GM21526 (cell line): ENCODE measurements at regions not wholly inside any gene's neighbourhood (a gene's known extent, or its start where the extent isn't known, plus 50 kb on each side); places are given as distances from the start of the nearest gene placed in this dataset.
"Not testable (repeated sequence)": the region's sequence is repeated elsewhere in the genome, so short reads cannot be mapped to it uniquely, and the experiment has no call there.

Experiments used
- ATAC-seq: cut with Tn5 transposase; IDR thresholded peaks from one replicate; pipeline ENCODE4 v1.9.1; 2021; ENCODE audit warnings: moderate library complexity; ENCODE audit not compliant: unreplicated experiment, low FRiP score

DNA sequence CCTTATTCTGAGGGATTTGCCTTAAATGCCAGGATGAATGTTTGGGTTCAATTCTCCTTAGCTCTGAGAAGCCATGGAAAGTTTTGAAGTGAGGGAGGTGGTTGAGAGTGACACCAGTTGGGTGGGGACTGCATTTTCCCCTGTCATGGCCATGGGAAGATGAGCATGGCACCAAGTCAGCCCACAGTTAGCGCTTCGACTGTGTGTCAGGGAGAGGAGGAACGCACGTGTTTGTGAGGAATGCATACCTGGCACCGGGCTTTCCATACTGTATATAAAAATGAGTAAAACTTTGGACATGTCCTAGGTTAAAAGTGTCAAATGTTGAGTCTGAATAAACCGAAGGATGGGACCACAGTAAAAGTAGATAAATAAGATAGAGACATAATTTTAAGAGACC, 187.5 kb upstream of the KL start:
- no peak for ATAC-seq

DNA sequence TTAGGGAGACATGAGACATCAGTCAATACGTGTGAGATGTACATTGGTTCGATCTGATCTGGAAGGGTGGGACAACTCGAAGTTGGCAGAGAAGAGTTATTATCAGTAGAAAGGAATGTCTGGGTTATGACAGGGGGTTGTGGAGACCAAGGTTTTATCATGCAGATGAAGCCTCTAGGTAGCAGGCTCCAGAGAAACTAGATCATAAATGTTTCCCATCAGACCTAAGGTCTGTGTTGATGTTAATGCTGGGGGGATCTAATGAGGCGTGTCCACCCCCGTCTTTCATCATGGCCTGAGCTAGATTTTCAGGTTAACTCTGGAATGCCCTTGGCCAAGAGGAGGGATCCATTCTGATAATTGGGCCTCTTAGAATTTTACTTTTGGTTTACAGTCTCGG, 187.0 kb upstream of the KL start:
- ATAC-seq = no peak

DNA sequence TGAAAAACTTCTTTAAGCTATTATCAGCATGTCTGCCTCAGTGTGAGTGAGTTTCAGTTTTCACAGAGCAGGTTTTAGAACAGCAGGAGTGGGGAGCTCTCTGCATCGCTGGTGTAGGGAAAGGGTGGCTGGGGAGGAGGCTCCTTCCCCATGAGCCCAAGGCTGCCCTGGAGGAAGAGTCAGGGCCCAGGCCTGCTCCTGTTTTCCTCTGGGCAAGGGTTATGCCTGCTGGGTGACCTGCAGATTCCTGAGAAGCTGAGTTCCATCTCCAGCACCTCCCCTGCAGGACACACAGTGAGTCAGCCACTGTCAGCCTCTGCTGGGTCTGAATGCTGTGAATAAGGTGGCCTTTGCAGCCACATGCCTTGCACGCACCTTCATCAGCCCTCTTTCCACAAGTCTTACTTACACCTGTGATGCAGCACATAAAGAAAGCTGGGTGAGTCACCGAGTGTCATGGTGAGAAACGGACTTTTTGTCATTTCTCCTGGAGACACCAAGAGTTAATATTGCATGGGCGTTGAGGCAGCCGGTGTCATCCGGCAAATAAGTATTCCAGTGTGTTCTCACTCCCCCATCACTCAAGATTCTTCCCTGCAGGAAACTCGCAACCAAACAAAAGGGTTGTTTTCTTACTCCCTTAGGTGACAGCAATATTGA, 186.4 kb upstream of the KL start:
- ATAC-seq = no peak

DNA sequence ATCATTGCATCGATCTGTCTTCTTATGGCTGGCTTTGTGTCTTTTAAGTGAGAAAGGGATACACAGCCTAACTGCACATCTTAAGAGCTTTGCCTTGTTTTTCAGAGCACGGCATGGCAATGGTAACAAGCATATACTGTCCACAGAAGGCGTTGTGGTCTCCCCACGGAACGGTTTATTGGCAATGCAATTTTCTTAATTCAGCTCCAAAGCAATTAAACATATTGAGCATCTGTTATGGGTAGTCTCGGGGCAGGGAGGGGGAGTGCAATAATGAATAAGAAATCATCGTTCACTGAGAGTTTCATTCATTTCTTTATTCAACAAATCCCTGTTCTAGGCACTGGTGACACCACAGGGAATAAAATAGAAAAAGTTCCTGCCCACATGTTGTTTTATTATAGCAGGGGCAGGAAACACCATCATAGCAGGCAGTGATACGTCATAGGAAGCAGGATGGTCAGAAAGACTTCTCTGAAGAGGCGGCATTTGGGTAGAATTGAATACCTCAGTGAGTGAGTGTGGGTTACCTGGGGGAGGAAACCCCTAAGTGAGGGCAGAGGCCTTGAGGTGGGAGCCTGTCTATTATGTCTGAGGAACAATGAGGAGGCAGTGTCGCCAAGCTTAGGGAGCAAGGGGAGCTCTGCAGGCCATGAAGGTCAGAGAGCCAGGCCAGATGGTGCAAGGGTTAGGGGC, 185.7 kb upstream of the KL start:
- ATAC-seq = no peak

DNA sequence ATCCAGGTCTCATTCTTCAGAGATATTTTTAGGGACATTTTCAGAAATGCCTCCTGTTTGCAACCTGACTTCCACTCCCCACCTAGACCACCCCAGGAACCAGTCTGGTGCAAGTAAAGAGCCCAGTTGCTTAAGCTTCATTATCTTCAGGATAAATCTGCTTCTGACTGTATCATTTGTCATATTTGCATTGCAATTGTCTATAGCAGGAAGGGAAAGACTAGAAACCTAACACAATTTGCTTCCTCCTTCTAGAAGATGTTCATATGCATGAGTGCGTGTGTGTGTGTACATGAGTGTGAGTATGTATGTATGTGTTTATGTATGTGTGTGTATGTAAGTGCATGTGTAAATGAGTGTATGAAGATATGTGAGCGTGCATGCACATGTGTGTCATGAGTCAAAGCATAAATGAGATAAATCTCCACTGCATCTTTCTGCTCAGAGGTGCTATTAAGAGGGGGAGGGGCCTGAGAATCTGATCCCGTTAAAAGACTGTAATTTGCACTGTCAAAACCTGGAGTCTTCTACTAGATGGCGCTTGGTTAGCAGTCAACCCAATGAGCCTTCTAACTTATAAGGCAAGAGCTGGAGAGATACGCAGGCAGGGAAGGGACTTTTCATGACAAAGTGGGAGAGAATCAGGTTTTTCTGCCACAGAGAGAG, 178.8 kb upstream of the KL start:
- ATAC-seq = no peak

DNA sequence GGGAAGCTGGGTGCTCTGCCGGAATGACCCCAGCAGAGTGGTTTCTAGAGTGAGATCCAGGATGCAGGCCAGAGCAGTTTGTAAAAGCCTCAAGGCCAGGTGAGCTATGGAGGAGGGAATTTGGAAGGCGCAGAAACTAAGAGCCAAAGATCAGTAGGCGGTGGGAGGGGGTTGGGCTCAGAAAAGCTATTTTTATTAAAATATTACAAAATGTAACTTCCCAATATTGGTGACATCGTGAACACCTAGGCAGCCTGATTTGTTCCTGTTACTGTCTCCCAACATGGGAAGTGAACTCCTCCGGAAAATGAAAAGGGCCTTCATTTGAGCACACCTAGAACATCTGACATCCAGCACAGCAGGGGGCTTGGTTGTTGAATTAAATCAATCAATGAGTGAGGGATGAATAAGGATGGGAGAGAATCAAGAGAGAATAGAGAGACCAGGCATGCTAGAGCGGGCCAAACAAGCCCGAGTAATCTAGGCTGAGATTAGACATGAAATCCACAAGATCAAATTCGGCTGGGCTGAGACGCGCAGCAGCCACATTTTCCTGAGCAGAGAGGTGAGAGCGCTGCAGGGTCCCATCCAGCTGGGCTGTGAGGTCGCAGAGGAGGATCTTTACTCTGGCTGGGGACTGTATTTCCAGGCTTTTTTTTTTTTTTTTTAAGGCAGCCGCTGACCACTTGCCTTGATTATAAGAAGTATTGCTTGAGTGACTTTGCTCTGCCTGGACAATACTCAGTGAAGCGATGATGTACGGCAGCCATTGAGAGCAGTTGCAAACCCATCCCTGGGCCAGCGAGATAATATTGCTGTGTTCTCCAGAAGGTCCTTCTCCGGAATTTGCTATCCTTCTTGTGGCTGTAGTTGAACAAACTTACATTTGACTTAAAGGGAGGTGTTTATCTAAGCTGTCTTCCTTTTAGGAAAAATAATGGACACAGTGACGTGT, 178.0 kb upstream of the KL start:
- no peak for ATAC-seq

DNA sequence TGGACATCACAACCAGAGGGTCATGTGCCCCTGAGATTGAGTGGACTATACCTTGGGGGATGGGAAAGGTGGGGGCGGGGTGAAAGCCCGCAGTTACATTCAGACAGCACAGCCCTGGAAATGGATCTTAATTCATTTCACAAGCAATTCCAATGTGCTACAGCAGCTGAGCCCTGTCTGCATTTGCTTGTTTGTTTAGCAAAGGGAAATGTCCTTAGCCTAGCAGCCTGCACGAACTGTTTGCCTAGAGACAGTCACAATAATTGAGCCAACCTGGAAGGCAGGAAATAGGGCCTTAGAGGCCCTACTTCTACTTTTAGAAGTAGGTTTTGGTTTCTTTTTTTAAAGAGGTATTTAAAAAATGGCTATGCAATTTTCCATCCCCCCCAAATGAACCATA, 177.3 kb upstream of the KL start:
- peak; percentile 63 for ATAC-seq

DNA sequence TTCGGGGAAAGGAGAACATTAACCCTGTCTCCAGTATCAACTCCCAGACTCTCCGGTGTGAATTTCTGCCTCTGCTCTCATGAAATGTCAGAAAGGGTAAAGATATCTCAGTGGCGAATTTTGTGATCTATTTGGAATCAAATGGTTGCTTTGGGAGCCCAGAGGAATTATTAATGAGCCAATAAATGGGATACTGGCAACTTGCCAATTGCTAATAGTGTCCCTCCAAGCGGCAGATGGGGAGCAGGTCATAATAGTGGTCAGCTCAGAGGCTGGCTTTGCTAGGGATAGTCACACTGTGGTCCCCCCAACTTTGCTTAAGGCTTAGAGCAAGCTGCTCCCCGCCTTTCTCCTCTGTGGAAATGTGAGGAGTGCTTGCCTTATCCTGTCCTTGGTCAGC, 176.1 kb upstream of the KL start:
- ATAC-seq = no peak

DNA sequence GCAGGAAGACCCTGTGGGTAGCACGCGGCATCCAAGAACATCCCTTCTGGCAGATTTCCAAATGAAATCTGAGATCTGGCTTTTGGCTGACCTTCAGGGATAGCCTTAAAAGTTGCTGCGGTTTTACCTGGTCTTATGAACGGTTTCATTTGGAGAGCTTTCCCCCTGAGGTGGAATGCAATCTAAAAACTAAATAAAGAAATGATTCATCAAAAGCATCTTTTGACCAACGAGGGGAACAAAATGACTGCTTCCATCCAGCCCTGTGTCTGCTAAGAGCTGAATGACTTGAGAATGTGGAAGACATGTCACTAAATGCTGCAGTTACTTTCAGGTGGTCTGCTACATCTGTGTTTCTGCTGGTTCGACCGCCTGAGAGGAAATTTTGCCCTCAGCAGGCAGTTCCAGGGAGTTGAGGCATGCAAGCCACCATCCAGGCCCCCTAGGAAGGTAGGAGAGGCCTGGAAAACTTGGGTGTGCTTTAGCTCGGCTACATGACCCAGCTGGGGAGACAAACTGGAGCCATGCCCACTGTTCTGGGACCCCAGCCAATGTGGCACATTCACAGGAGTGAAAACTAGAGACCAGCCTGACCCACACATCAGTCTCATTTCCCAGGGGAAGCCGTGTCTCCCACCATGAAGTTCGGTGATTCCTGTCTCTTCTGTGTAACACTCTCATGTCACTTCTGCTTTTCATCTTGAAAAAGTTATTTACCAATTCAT, 175.1 kb upstream of the KL start:
- ATAC-seq = no peak

DNA sequence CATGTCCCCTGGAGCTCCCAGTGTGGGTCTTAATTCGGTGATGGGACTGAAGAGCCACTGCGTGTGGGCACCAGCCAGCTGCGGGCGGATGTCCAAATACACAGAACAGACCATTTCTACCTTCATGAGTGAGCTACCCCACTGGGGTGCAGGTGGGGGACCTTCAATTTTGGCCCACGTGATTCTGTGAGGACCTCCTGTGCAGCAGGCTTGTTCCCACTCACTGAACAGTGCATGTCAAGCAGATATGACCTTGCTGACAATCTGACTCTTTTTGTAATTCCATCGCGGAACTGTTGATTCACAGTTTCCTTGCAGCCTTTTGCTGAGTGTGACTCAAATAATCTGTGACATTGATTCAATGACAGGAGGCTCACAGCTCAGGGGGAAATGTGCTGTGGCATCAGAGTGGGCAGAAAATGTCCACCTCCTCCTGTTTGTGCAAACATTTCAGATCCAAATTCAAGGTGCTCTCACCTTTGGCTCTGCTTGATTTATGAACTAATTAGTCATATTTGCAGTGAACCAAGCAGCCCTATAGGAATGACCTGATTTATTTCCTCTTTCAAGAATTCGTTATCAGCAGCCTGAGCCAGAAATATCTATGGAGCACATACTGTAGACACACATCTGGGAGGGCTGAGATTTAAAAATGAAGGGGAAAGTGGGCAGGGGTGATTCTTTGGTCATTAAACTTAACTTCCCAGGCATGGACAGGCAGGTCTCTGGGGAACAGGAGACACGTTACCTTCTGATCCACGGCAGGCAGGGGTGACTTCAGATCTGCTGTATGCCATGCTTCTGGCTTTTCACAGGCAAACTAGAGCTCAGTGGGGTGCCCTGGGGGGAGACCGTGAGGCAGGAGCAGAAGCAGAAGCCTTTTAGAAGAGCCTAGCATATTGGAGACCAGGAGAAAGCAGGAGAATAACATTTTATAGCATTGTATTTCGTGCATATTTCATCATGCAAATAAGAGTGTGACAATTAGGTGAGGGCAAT, 170.0 kb upstream of the KL start:
- no peak for ATAC-seq

DNA sequence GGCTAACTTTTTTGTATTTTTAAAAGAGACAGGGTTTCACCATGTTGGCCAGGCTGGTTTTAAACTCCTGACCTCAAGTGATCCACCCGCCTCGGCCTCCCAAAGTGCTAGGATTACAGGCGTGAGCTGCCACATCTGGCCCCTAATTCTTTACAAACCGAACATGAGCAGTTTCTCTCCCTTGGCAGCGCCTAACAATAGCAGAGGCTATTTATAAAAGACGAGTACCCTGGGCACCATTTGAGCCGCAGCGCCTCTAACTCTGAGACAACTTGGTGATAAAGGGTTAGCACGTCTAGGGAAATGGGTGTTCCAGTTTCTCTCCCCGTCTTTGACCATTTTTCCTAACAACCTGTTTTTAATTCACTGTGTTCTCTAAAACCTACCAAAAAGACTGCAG, 168.2 kb upstream of the KL start:
- not testable (repeated sequence) for ATAC-seq

DNA sequence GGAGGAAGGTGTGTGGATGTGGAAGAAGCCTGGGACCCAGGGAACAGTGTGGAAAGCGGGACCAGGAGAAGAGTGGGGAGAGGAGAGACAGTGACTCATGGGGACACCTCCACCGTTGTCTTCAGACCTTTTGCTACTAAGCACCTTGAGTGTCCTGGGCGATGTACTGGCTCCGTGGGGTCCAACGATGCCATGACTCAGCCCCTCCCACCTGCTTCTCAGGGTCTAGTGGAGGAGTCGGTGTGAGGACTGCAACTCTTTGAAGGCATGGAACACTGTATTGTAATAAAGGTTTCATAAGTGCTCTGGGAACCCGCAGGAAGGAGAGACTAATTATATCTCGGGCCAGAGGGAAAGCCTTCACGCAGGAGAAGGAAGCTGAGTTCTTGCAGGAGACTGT, 166.9 kb upstream of the KL start:
- ATAC-seq = no peak

DNA sequence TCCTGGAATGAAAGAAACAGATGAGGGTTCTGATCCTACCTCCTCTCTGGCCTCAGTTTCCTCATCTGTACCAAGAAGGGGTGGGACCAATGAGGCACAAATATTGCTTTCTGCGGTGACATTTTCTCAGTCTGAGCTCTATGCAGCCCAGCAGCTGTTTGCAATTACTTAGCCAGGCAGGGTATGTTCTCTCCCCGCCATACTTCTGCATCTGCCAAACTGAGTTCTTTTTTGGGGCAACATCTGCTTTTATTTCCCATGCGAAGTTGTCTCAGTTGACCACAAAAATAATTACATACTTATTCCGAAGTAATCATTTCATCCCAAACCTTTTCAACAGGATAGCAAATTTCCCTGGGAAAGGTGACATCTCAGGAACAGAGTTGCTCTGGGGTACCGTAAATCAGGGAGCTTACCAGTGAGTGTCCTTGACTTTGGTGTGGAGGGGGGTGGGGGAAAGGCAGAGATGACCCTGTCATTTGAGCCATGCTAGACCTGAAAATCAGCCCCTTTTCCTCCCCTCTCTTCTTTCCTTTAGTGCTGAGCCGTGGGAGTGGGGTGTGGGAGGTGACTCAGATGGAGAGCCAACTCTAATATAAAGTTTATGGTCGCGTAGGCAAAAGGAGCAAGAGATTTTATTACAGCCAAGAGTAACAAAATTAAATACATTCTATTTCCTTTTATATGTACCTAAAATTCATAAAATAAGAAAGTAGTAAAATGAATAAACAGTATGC, 165.7 kb upstream of the KL start:
- ATAC-seq = no peak

DNA sequence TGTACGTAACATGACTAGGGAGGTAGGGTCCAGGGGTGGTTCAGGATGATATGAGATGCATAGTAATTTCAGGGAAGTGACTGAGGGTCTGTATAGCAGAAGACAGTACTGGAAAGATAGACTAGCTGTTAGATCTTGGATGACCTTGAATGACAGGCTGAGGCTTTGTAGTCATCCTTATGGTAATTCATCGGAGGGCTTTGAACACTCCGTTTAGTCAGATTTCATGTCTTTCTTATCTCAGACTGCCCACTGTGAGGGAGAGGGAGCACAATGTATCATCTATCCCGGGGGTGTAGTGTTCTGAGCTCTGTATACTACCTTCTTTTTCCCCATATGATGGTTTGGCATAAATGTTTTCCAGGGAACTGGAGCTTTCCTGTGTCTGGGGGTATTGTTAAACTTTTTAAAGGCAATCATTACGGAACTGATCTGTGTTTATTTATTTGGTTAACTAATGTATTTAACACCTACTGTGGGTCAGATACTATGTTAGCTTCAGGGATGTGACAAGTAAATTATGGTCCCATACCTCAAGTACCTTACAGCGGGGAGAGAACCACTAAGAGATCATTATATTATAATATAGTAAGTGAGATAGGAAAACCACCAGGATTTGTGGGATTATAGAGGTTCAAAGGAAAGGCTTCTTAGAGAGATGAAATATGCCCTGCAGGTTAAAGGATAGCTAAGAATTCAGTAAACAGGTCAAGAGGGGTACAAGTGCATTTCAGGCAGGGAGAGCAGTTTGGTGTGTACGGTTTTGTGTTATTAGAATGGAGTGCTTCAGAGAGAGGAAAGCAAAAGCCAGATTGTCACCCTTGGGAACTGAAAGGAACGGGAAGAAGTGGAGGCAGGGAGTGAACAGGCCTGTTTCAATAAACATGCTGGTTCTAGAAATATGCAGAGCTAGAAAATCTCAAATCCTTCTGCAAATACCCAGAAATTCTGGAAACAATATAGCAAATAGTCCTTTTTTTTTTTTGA, 164.8 kb upstream of the KL start:
- no peak for ATAC-seq

DNA sequence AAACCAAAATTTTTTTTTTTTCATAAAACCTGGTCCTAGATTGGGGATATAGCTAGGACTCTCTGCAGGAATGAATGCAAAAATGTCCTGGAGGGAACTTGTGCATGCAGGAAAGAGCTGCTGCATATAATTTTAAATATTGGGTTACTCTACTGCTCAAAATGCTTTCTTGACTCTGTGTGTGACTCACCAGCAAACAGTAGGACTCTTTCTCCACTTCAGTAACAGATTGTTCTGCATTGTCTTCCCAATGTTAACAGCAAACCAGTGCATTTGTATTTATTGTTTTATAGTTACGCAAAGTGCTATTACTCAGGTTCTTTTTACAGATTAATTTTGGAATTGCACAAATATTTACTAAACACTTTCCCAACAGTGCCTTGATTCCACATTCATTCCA, 163.7 kb upstream of the KL start:
- ATAC-seq = no peak

DNA sequence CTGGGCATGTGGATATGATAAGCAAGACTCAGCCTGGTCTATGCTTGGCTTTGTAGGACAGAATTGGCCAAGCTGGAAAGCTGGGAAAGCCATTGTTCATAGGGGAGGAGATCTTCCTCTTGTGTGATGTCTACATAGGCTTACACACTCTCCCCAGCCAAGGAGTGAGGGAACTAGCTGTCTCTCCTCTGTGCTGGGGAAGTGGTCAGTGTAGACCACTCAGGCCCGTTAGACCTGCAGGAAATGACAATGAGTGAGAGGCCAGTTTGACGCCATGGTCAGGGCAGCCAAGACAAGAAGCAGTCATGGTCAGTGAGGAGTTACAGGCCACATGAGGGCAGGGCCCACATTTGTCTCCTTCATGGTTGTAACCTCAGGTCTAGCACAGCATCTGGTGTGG, 159.1 kb upstream of the KL start:
- no peak for ATAC-seq

DNA sequence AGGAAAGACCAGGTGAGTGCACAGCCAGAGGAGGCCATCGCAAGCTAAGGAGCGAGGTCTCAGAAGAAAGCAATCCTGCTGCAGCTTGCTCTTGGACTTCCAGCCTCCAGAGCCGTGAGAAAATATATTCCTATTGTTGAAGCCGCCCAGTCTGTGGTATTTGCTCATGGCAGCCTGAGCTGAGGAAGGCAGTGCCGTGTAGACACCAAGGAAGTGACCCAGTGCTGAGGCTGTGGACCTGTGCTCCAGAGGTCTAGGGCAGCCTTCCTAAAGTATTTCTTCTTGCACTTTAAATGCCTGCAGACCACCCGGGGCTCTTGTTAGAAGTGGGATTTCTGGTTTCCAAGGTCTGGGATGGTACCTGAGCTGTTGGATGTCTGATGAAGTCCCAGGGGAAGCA, 158.5 kb upstream of the KL start:
- no peak for ATAC-seq
